ENCODE measurements at regions not wholly inside any gene's neighbourhood (a gene's known extent, or its start where the extent isn't known, plus 50 kb on each side); places are given as distances from the start of the nearest gene placed in this dataset.

- Histone ChIP-seq H3K27me3 (ENCODE audit: control insufficient read depth, insufficient read depth, low read length) (no peaks in the 10 kb centered on the region), H3K4me1 (ENCODE audit: control insufficient read depth, insufficient read depth, low read length) (peaks cover 10% of the 10 kb centered on the region), H3K4me3 (ENCODE audit: low read length) (no peak overlapping the region), H3K9me3 (replicated peaks; ENCODE audit: low read length) (no peaks in the 10 kb centered on the region), H3K9ac (ENCODE audit: low read depth, low read length) (no peak overlapping the region), H3K4me2 (ENCODE audit: low read length) (no peak overlapping the region), H3K36me3 (ENCODE audit: insufficient read depth, low read length) (no peaks in the 10 kb centered on the region)
Observed at GRCh38 chr14:32008602-32009193, 68.4 kb upstream of the ARHGAP5 start.

- Histone ChIP-seq H3K9me3 (replicated peaks; ENCODE audit: low read length) (no peaks in the 10 kb centered on the region), H3K4me1 (ENCODE audit: control insufficient read depth, insufficient read depth, low read length) (peaks cover 10% of the 10 kb centered on the region), H3K4me2 (ENCODE audit: low read length) (no peak overlapping the region), H3K27me3 (ENCODE audit: control insufficient read depth, insufficient read depth, low read length) (no peaks in the 10 kb centered on the region), H3K9ac (ENCODE audit: low read depth, low read length) (no peak overlapping the region), H3K36me3 (ENCODE audit: insufficient read depth, low read length) (no peaks in the 10 kb centered on the region), H3K4me3 (ENCODE audit: low read length) (no peak overlapping the region)
Observed at GRCh38 chr14:32009221-32009975, 67.7 kb upstream of the ARHGAP5 start.

- Histone ChIP-seq H3K9me3 (replicated peaks; ENCODE audit: low read length) (no peaks in the 10 kb centered on the region), H3K4me1 (ENCODE audit: control insufficient read depth, insufficient read depth, low read length) (peaks cover 10% of the 10 kb centered on the region), H3K4me2 (ENCODE audit: low read length) (no peak overlapping the region), H3K27me3 (ENCODE audit: control insufficient read depth, insufficient read depth, low read length) (no peaks in the 10 kb centered on the region), H3K4me3 (ENCODE audit: low read length) (no peak overlapping the region), H3K9ac (ENCODE audit: low read depth, low read length) (no peak overlapping the region), H3K36me3 (ENCODE audit: insufficient read depth, low read length) (no peaks in the 10 kb centered on the region)
Observed at GRCh38 chr14:32009976-32010581, 67.0 kb upstream of the ARHGAP5 start.

- Histone ChIP-seq H3K9me3 (replicated peaks; ENCODE audit: low read length) (no peaks in the 10 kb centered on the region), H3K4me2 (ENCODE audit: low read length) (no peak overlapping the region), H3K36me3 (ENCODE audit: insufficient read depth, low read length) (no peaks in the 10 kb centered on the region), H3K27me3 (ENCODE audit: control insufficient read depth, insufficient read depth, low read length) (no peaks in the 10 kb centered on the region), H3K4me1 (ENCODE audit: control insufficient read depth, insufficient read depth, low read length) (peaks cover 10% of the 10 kb centered on the region), H3K4me3 (ENCODE audit: low read length) (no peak overlapping the region), H3K9ac (ENCODE audit: low read depth, low read length) (no peak overlapping the region)
Observed at GRCh38 chr14:32010604-32011125, 66.4 kb upstream of the ARHGAP5 start.

GRCh38 chr14:32011225-32011624, 65.9 kb upstream of the ARHGAP5 start:
- no peaks in the 10 kb centered on the region for H3K9me3 ChIP-seq (replicated peaks; ENCODE audit: low read length)
- H3K4me3 ChIP-seq (ENCODE audit: low read length) = no peak overlapping the region
- H3K4me2 ChIP-seq (ENCODE audit: low read length) = no peak overlapping the region
- no peaks in the 10 kb centered on the region for H3K27me3 ChIP-seq (ENCODE audit: control insufficient read depth, insufficient read depth, low read length)
- peaks cover 10% of the 10 kb centered on the region for H3K4me1 ChIP-seq (ENCODE audit: control insufficient read depth, insufficient read depth, low read length)
- no peaks in the 10 kb centered on the region for H3K36me3 ChIP-seq (ENCODE audit: insufficient read depth, low read length)
- no peak overlapping the region for H3K9ac ChIP-seq (ENCODE audit: low read depth, low read length)

- no peak overlapping the region for H3K4me2 ChIP-seq (ENCODE audit: low read length)
- H3K27me3 ChIP-seq (ENCODE audit: control insufficient read depth, insufficient read depth, low read length) = no peaks in the 10 kb centered on the region
- no peak overlapping the region for H3K9ac ChIP-seq (ENCODE audit: low read depth, low read length)
- no peaks in the 10 kb centered on the region for H3K9me3 ChIP-seq (replicated peaks; ENCODE audit: low read length)
- no peaks in the 10 kb centered on the region for H3K36me3 ChIP-seq (ENCODE audit: insufficient read depth, low read length)
- H3K4me3 ChIP-seq (ENCODE audit: low read length) = no peak overlapping the region
- H3K4me1 ChIP-seq (ENCODE audit: control insufficient read depth, insufficient read depth, low read length) = peaks cover 10% of the 10 kb centered on the region
Observed at GRCh38 chr14:32012062-32012461, 65.0 kb upstream of the ARHGAP5 start.

- no peaks in the 10 kb centered on the region for H3K9me3 ChIP-seq (replicated peaks; ENCODE audit: low read length)
- no peaks in the 10 kb centered on the region for H3K36me3 ChIP-seq (ENCODE audit: insufficient read depth, low read length)
- H3K9ac ChIP-seq (ENCODE audit: low read depth, low read length) = no peak overlapping the region
- H3K4me3 ChIP-seq (ENCODE audit: low read length) = no peak overlapping the region
- peaks cover 10% of the 10 kb centered on the region for H3K4me1 ChIP-seq (ENCODE audit: control insufficient read depth, insufficient read depth, low read length)
- H3K27me3 ChIP-seq (ENCODE audit: control insufficient read depth, insufficient read depth, low read length) = no peaks in the 10 kb centered on the region
- H3K4me2 ChIP-seq (ENCODE audit: low read length) = no peak overlapping the region
Observed at GRCh38 chr14:32012571-32012970, 64.5 kb upstream of the ARHGAP5 start.

- Histone ChIP-seq H3K4me3 (ENCODE audit: low read length) (no peak overlapping the region), H3K27me3 (ENCODE audit: control insufficient read depth, insufficient read depth, low read length) (no peaks in the 10 kb centered on the region), H3K9ac (ENCODE audit: low read depth, low read length) (no peak overlapping the region), H3K9me3 (replicated peaks; ENCODE audit: low read length) (no peaks in the 10 kb centered on the region), H3K4me1 (ENCODE audit: control insufficient read depth, insufficient read depth, low read length) (peaks cover 10% of the 10 kb centered on the region), H3K4me2 (ENCODE audit: low read length) (no peak overlapping the region), H3K36me3 (ENCODE audit: insufficient read depth, low read length) (no peaks in the 10 kb centered on the region)
Observed at GRCh38 chr14:32013083-32013482, 64.0 kb upstream of the ARHGAP5 start.

GRCh38 chr14:32014057-32014456, 63.0 kb upstream of the ARHGAP5 start:
- Histone ChIP-seq H3K4me2 (ENCODE audit: low read length) (no peak overlapping the region), H3K9ac (ENCODE audit: low read depth, low read length) (no peak overlapping the region), H3K9me3 (replicated peaks; ENCODE audit: low read length) (no peaks in the 10 kb centered on the region), H3K27me3 (ENCODE audit: control insufficient read depth, insufficient read depth, low read length) (no peaks in the 10 kb centered on the region), H3K36me3 (ENCODE audit: insufficient read depth, low read length) (no peaks in the 10 kb centered on the region), H3K4me3 (ENCODE audit: low read length) (no peak overlapping the region), H3K4me1 (ENCODE audit: control insufficient read depth, insufficient read depth, low read length) (peaks cover 10% of the 10 kb centered on the region)

- H3K4me1 ChIP-seq (ENCODE audit: control insufficient read depth, insufficient read depth, low read length) = peaks cover 10% of the 10 kb centered on the region
- H3K4me3 ChIP-seq (ENCODE audit: low read length) = no peak overlapping the region
- no peaks in the 10 kb centered on the region for H3K9me3 ChIP-seq (replicated peaks; ENCODE audit: low read length)
- H3K4me2 ChIP-seq (ENCODE audit: low read length) = no peak overlapping the region
- H3K36me3 ChIP-seq (ENCODE audit: insufficient read depth, low read length) = no peaks in the 10 kb centered on the region
- no peaks in the 10 kb centered on the region for H3K27me3 ChIP-seq (ENCODE audit: control insufficient read depth, insufficient read depth, low read length)
- no peak overlapping the region for H3K9ac ChIP-seq (ENCODE audit: low read depth, low read length)
Observed at GRCh38 chr14:32014498-32014897, 62.6 kb upstream of the ARHGAP5 start.

- Histone ChIP-seq H3K4me3 (ENCODE audit: low read length) (no peak overlapping the region), H3K9ac (ENCODE audit: low read depth, low read length) (no peak overlapping the region), H3K36me3 (ENCODE audit: insufficient read depth, low read length) (no peaks in the 10 kb centered on the region), H3K27me3 (ENCODE audit: control insufficient read depth, insufficient read depth, low read length) (no peaks in the 10 kb centered on the region), H3K4me2 (ENCODE audit: low read length) (no peak overlapping the region), H3K4me1 (ENCODE audit: control insufficient read depth, insufficient read depth, low read length) (peaks cover 9% of the 10 kb centered on the region), H3K9me3 (replicated peaks; ENCODE audit: low read length) (no peaks in the 10 kb centered on the region)
Observed at GRCh38 chr14:32015166-32015565, 61.9 kb upstream of the ARHGAP5 start.

Measured in skeletal muscle satellite cell (primary cell).